Fibroblast of lung (primary cell): ENCODE measurements at regions not wholly inside any gene's neighbourhood (a gene's known extent, or its start where the extent isn't known, plus 50 kb on each side); places are given as distances from the start of the nearest gene placed in this dataset.

Source experiments
- CTCF ChIP-seq, 2 donors: IDR thresholded peaks in 1 of 2; conservative IDR thresholded peaks in 1 of 2; 1 replicate in 1 of 2; 2 replicates in 1 of 2; pipeline ENCODE4 v1.5.1; 2011 to 2012; ENCODE audit warnings: low read length in 2 of 2, control low read depth in 1 of 2, inconsistent platforms in 1 of 2, low read depth in 1 of 2, mild to moderate bottlenecking in 1 of 2
- EZH2 ChIP-seq: IDR thresholded peaks from 2 replicates; pipeline ENCODE4 v1.5.1; 2012; ENCODE audit warnings: low read length, control low read depth, mild to moderate bottlenecking; ENCODE audit errors: missing control alignments

- TF ChIP-seq CTCF (conservative IDR thresholded peaks at IDR 0.05 in 1 of 2, IDR thresholded peaks at IDR 0.05 in 1 of 2; ENCODE audit: low read depth in 1 of 2, low read length in 2 of 2) (no peak), EZH2 (no peak)
Observed at GRCh38 chr5:4142842-4143241, 547.2 kb downstream of the IRX1 start.
